Panc1 (cell line): ENCODE measurements at regions not wholly inside any gene's neighbourhood (a gene's known extent, or its start where the extent isn't known, plus 50 kb on each side); places are given as distances from the start of the nearest gene placed in this dataset.
"Not testable (repeated sequence)": the region's sequence is repeated elsewhere in the genome, so short reads cannot be mapped to it uniquely, and the experiment has no call there.

ENCODE experiments used
- ATAC-seq: fragments of 200-7000 bp; cut with Tn5 transposase; 2 replicates; pipeline ENCODE4 v1.9.1; 2020; ENCODE audit warnings: mild to moderate bottlenecking, moderate library complexity
- BruUV-seq: library from RNA; stranded (reverse); fragments of 400-500 nt; replicated peaks from 2 replicates; lab custom pipeline; 2021; lab: Mats Ljungman, UMichigan
- CTCF ChIA-PET: fragments of 300-600 bp; sonication (Branson Sonifier 250); formaldehyde crosslinking; loops from one replicate; lab custom pipeline; 2022; ENCODE audit warnings: antibody characterized with exemption; lab: Charles Lee
- POLR2A ChIA-PET: fragments of 300-600 bp; sonication (Branson Sonifier 250); formaldehyde crosslinking; loops from one replicate; lab custom pipeline; 2022; ENCODE audit warnings: antibody characterized with exemption; lab: Charles Lee
- DNase-seq: peaks from one replicate; pipeline ENCODE4 v3.0.0-alpha.2; 2010; ENCODE audit warnings: low read depth, low spot score
- H3K27ac ChIP-seq: 2 replicates; pipeline ENCODE4 v1.5.1; 2011; ENCODE audit warnings: mild to moderate bottlenecking, low read length, inconsistent platforms
- H3K27me3 ChIP-seq: fragments of 200-500 bp; sonication (Bioruptor generic); 2 replicates; pipeline ENCODE4 v1.6.0; 2014; ENCODE audit warnings: low read length, inconsistent platforms; ENCODE audit not compliant: control insufficient read depth, insufficient read depth
- H3K36me3 ChIP-seq: fragments of 200-500 bp; sonication (Bioruptor generic); 2 replicates; pipeline ENCODE4 v1.5.1; 2014; ENCODE audit warnings: inconsistent platforms, mild to moderate bottlenecking, low read length, moderate library complexity; ENCODE audit not compliant: control insufficient read depth, insufficient read depth
- H3K4me1 ChIP-seq: 2 replicates; pipeline ENCODE4 v1.5.1; 2011; ENCODE audit warnings: inconsistent platforms, mild to moderate bottlenecking, low read length, moderate library complexity; ENCODE audit not compliant: control insufficient read depth, insufficient read depth
- H3K4me3 ChIP-seq, 2 experiments: 2 replicates each; pipeline ENCODE4 v1.5.1; 2011 to 2012; ENCODE audit warnings: low read depth in 2 of 2, low read length in 2 of 2, mild to moderate bottlenecking in 2 of 2, inconsistent platforms in 1 of 2, moderate library complexity in 1 of 2
- H3K9me3 ChIP-seq: fragments of 200-500 bp; sonication (Bioruptor generic); 2 replicates; pipeline ENCODE4 v1.5.1; 2014; ENCODE audit warnings: low read depth, mild to moderate bottlenecking, inconsistent platforms, low read length, moderate library complexity; ENCODE audit not compliant: control insufficient read depth, insufficient read depth
- REST ChIP-seq, 2 experiments: IDR thresholded peaks; 2 replicates each; pipeline ENCODE4 v1.6.1; 2011 to 2012; ENCODE audit warnings: low read depth in 2 of 2, control low read depth in 1 of 2, low read length in 1 of 2, mild to moderate bottlenecking in 1 of 2, moderate library complexity in 1 of 2; ENCODE audit not compliant: insufficient read depth in 1 of 2
- SIN3A ChIP-seq: IDR thresholded peaks from 2 replicates; pipeline ENCODE4 v1.6.1; 2012; ENCODE audit warnings: low read depth, mild to moderate bottlenecking, low read length, moderate library complexity, borderline replicate concordance; ENCODE audit not compliant: insufficient read depth
- TCF7L2 ChIP-seq: IDR thresholded peaks from 2 replicates; pipeline ENCODE4 v1.6.1; 2011; ENCODE audit warnings: mild to moderate bottlenecking, low read depth, low read length, inconsistent platforms
- in situ Hi-C: cut with HindIII; loops from 2 replicates; pipeline ENCODE4 v1.10.0; 2016; ENCODE audit warnings: low sequenced_read_pairs, low pct_unique_long_range_greater_than_20kb
- intact Hi-C: fragments of 100-400 bp; cut with micrococcal nuclease; formaldehyde crosslinking; loops from one replicate; pipeline ENCODE4 v1.10.0; 2022; ENCODE audit not compliant: unreplicated experiment
- TF ChIP-seq, protein P1 (sequence below): fragments of 450-650 bp; IDR thresholded peaks from 2 replicates; pipeline ENCODE4 v1.5.1; 2017; ENCODE audit warnings: mild to moderate bottlenecking

DNA sequence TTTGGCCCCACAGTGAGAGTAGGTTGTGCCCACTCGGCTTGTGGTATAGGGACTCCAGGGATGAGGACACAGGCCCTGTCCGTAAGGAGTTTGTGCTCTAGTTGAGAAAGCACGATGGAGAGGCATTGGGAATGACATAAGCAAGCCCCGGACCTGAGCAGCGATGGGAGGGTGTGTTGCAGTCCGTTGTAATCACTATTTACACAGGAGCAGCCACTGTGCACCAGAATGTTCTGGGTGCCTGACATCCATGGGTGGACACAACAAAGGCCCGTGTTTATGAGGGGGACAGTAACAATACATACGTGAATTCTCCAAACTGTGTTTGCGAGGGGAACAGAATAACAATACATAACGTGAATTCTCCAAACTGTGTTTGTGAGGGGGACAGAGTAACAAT, 86.8 kb downstream of the NPIPB11 start:
- POLR2A ChIA-PET, result no interaction called here
- no TSS peak for BruUV-seq
- intact Hi-C loops, result no loop called here

GRCh38 chr16:29318561-29318968, 87.9 kb downstream of the NPIPB11 start:
- H3K27me3 ChIP-seq, H3K27ac ChIP-seq, BruUV-seq, in situ Hi-C loops, H3K4me3 ChIP-seq, H3K9me3 ChIP-seq, H3K4me1 ChIP-seq, POLR2A ChIA-PET, CTCF ChIA-PET, intact Hi-C loops, ATAC-seq, H3K36me3 ChIP-seq, DNase-seq: not testable (repeated sequence)

More for the DNA sequence above, 86.8 kb downstream of the NPIPB11 start:
- Histone ChIP-seq H3K36me3 (no peaks in the 10 kb centered on the region), H3K27me3 (no peaks in the 10 kb centered on the region), H3K9me3 (no peaks in the 10 kb centered on the region), H3K27ac (no peak overlapping the region), H3K4me3 (no peak overlapping the region), H3K4me1 (no peaks in the 10 kb centered on the region)
- TF ChIP-seq REST (IDR thresholded peaks at IDR 0.05; ENCODE audit: insufficient read depth in 1 of 2, low read depth in 2 of 2, low read length in 1 of 2) (no peak), SIN3A (no peak)
- TF ChIP-seq, protein P1, sequence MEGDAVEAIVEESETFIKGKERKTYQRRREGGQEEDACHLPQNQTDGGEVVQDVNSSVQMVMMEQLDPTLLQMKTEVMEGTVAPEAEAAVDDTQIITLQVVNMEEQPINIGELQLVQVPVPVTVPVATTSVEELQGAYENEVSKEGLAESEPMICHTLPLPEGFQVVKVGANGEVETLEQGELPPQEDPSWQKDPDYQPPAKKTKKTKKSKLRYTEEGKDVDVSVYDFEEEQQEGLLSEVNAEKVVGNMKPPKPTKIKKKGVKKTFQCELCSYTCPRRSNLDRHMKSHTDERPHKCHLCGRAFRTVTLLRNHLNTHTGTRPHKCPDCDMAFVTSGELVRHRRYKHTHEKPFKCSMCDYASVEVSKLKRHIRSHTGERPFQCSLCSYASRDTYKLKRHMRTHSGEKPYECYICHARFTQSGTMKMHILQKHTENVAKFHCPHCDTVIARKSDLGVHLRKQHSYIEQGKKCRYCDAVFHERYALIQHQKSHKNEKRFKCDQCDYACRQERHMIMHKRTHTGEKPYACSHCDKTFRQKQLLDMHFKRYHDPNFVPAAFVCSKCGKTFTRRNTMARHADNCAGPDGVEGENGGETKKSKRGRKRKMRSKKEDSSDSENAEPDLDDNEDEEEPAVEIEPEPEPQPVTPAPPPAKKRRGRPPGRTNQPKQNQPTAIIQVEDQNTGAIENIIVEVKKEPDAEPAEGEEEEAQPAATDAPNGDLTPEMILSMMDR, result no peak
- in situ Hi-C loops, result no loop called here
- CTCF ChIA-PET, result no interaction called here
- no peak for ATAC-seq
- DNase-seq, result no peak

DNA sequence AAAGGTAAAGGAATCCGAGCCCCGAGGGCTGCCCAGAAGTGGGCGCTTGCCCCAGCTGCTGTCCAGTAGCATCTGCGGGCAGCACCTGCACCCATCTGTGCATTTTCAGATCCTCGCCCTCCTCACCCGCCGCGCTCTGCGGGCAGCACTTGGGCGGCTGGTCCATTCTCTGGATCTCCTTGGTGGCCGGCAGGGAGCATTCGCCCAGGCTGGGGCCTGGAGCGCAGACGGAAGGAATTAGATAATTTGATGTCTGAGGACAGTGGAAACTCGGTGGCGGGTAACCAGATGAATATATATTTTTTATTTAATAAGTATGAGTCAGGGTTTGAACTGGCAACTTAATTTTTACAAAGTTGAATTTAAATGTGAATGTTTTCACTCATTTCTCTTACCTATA, 88.5 kb downstream of the NPIPB11 start:
- Histone ChIP-seq H3K27me3 (no peaks in the 10 kb centered on the region), H3K4me1 (no peaks in the 10 kb centered on the region), H3K9me3 (no peaks in the 10 kb centered on the region), H3K27ac (no peak overlapping the region), H3K4me3 (no peak overlapping the region), H3K36me3 (no peaks in the 10 kb centered on the region)
- ChIA-PET POLR2A (no interaction called here), CTCF (no interaction called here)
- TF ChIP-seq, protein P1, result peak; percentile 57
- no peak for TF ChIP-seq REST (IDR thresholded peaks at IDR 0.05; ENCODE audit: insufficient read depth in 1 of 2, low read depth in 2 of 2, low read length in 1 of 2)
- no peak for TF ChIP-seq TCF7L2
- no TSS peak for BruUV-seq
- intact Hi-C loops, result no loop called here
- ATAC-seq (no peak), DNase-seq (no peak)
- in situ Hi-C loops, result no loop called here
